H1 (cell line): ENCODE measurements at regions not wholly inside any gene's neighbourhood (a gene's known extent, or its start where the extent isn't known, plus 50 kb on each side); places are given as distances from the start of the nearest gene placed in this dataset.

Experiments
- CBX5 ChIP-seq: fragments of 300-800, 300-1000 bp; sonication (generic); IDR thresholded peaks from 2 replicates; pipeline ENCODE4 v1.7.1; 2016; ENCODE audit warnings: antibody characterized with exemption, low read length, low read depth
- KDM1A ChIP-seq: fragments of 200-600, 300-600 bp; sonication (generic); IDR thresholded peaks from 2 replicates; pipeline ENCODE4 v1.7.1; 2016; ENCODE audit warnings: mild to moderate bottlenecking, low read length, borderline replicate concordance
- SIRT6 ChIP-seq: IDR thresholded peaks from one replicate; pipeline ENCODE4 v1.7.1; 2012; ENCODE audit warnings: low read length, inconsistent platforms
- SUZ12 ChIP-seq: fragments of 200-600 bp; sonication (generic); IDR thresholded peaks from 2 replicates; pipeline ENCODE4 v1.6.1; 2012; ENCODE audit warnings: mild to moderate bottlenecking, inconsistent platforms, low read length, moderate library complexity, mixed read lengths
- TBP ChIP-seq: IDR thresholded peaks from 2 replicates; pipeline ENCODE4 v1.6.1; 2011; ENCODE audit warnings: low read depth, low read length, improper control_type of control experiment

- TF ChIP-seq KDM1A (no peak), SUZ12 (no peak), TBP (no peak), SIRT6 (no peak), CBX5 (no peak)
Observed at GRCh38 chr22:22771696-22772377, 115.8 kb upstream of the IGLL5 start (continued).
